ENCODE measurements at regions not wholly inside any gene's neighbourhood (a gene's known extent, or its start where the extent isn't known, plus 50 kb on each side); places are given as distances from the start of the nearest gene placed in this dataset.

- H3K27ac Mint-ChIP-seq, result no peak overlapping the region
- H3K4me1 Mint-ChIP-seq, result peaks cover 16% of the 10 kb centered on the region
- no peak overlapping the region for H3K4me3 Mint-ChIP-seq
- no peaks in the 10 kb centered on the region for H3K9me3 Mint-ChIP-seq
- DNase-seq (ENCODE audit: low spot score in 2 of 2, unreplicated experiment in 2 of 2), result no peak
- H3K36me3 Mint-ChIP-seq, result no peaks in the 10 kb centered on the region
- H3K27me3 Mint-ChIP-seq (ENCODE audit: low read depth), result no peaks in the 10 kb centered on the region
- TF ChIP-seq, protein P1, sequence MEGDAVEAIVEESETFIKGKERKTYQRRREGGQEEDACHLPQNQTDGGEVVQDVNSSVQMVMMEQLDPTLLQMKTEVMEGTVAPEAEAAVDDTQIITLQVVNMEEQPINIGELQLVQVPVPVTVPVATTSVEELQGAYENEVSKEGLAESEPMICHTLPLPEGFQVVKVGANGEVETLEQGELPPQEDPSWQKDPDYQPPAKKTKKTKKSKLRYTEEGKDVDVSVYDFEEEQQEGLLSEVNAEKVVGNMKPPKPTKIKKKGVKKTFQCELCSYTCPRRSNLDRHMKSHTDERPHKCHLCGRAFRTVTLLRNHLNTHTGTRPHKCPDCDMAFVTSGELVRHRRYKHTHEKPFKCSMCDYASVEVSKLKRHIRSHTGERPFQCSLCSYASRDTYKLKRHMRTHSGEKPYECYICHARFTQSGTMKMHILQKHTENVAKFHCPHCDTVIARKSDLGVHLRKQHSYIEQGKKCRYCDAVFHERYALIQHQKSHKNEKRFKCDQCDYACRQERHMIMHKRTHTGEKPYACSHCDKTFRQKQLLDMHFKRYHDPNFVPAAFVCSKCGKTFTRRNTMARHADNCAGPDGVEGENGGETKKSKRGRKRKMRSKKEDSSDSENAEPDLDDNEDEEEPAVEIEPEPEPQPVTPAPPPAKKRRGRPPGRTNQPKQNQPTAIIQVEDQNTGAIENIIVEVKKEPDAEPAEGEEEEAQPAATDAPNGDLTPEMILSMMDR (IDR thresholded peaks at IDR 0.05; ENCODE audit: unreplicated experiment), result no peak
These were observed 125.8 kb upstream of the CNTLN start for GRCh38 chr9:17009071-17009470.

GRCh38 chr9:17005056-17005823 is 129.6 kb upstream of the CNTLN start:
- peak overlapping the region; percentile 75 for H3K27ac Mint-ChIP-seq
- no peaks in the 10 kb centered on the region for H3K36me3 Mint-ChIP-seq
- H3K27me3 Mint-ChIP-seq (ENCODE audit: low read depth), result no peaks in the 10 kb centered on the region
- H3K4me1 Mint-ChIP-seq, result peaks cover 16% of the 10 kb centered on the region
- TF ChIP-seq, protein P1 (IDR thresholded peaks at IDR 0.05; ENCODE audit: unreplicated experiment), result no peak
- H3K9me3 Mint-ChIP-seq, result no peaks in the 10 kb centered on the region
- no peak for DNase-seq (ENCODE audit: low spot score in 2 of 2, unreplicated experiment in 2 of 2)
- H3K4me3 Mint-ChIP-seq, result peak overlapping the region; percentile 53

DNA sequence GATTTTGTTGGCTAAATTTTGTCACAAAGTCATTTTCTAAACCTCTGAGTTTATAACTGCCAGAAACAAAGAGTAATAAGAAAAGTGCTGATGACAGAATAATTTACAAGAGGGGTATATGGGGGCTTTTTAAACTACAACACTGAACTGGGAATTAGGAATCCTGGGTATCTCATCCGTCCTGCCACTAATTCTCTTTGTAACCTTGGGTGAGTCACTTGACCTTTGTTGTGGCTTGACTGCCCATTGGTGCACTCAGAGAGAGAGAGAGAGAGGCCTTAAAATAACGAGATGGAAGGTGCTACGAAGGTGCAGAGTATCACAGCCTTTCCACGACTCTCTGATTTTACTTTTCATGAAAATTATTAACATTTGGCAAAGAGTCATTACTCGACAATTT is 130.3 kb upstream of the CNTLN start:
- Mint-ChIP-seq H3K36me3 (no peaks in the 10 kb centered on the region), H3K27ac (no peak overlapping the region), H3K4me3 (no peak overlapping the region)

DNA sequence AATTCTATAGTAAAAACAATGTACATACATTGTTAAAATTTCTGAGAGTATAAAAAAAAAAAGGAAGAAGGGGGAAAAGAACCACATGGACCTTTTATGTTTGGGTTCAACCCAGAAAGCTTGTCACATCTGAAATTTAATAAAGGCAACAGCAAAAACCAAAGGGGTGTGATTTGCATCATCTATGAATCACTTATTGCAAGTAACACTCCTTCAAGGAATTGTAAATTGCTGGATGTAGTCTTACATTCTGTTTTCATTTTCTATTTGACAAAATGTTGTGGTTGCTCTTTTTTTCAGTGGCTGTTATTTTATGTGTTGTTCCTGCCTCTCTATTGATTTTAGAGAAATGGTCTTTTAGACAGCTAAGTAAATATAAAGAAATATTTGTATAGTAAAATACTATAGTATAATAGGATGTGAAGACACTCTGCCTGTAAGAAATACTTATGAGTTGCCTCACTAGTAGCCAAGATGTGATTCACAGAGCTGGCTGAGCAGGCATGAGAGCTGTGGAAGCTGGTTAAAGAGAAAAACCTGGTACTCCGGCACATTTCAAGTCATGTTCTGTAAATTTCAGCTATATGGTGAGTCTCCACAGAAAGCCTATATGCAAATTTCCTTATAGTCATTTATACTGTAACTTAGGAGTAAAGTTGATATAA is 131.1 kb upstream of the CNTLN start:
- Mint-ChIP-seq H3K27me3 (ENCODE audit: low read depth) (no peaks in the 10 kb centered on the region), H3K4me1 (peaks cover 16% of the 10 kb centered on the region), H3K4me3 (no peak overlapping the region), H3K36me3 (no peaks in the 10 kb centered on the region), H3K27ac (no peak overlapping the region), H3K9me3 (peaks cover 5% of the 10 kb centered on the region)
- DNase-seq (ENCODE audit: low spot score in 2 of 2, unreplicated experiment in 2 of 2), result no peak
- TF ChIP-seq, protein P1 (IDR thresholded peaks at IDR 0.05; ENCODE audit: unreplicated experiment), result no peak

More for the DNA sequence above, 130.3 kb upstream of the CNTLN start:
- no peak for DNase-seq (ENCODE audit: low spot score in 2 of 2, unreplicated experiment in 2 of 2)
- Mint-ChIP-seq H3K4me1 (peaks cover 16% of the 10 kb centered on the region), H3K9me3 (peaks cover 3% of the 10 kb centered on the region), H3K27me3 (ENCODE audit: low read depth) (no peaks in the 10 kb centered on the region)
- TF ChIP-seq, protein P1 (IDR thresholded peaks at IDR 0.05; ENCODE audit: unreplicated experiment), result no peak

DNA sequence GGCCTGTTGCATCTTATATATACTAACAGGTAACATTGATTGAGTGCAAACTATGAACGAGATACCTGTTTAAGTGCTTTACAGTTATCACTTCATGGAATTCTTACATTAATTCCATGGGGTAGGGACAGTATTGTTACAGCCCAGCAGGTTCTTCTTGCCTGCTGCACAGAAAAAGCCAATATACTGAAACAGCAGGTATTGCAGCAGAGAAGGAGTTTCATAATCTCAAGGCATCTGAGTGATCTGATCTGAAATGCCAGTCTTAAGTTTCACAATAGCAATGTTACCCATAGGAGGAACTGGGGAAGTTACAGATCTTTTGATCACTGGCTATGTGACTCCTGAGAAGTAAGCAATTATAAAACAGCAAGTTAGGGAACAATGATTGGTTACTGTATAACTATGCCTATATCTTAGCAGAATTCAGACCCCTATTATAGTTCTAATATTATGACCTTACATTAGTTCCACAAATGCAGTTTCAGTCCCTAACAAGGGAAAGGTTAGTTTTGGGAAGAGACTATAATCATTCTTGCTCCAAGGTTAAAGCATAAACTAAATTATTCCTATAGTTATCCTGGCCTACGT is 126.5 kb upstream of the BNC2 start:
- peaks cover 37% of the 10 kb centered on the region for H3K9me3 Mint-ChIP-seq
- peaks cover 10% of the 10 kb centered on the region for H3K36me3 Mint-ChIP-seq
- DNase-seq (ENCODE audit: low spot score in 2 of 2, unreplicated experiment in 2 of 2), result no peak
- no peaks in the 10 kb centered on the region for H3K27me3 Mint-ChIP-seq (ENCODE audit: low read depth)
- H3K4me1 Mint-ChIP-seq, result no peaks in the 10 kb centered on the region
- H3K27ac Mint-ChIP-seq, result no peak overlapping the region
- H3K4me3 Mint-ChIP-seq, result no peak overlapping the region
- TF ChIP-seq, protein P1 (IDR thresholded peaks at IDR 0.05; ENCODE audit: unreplicated experiment), result no peak
